Left lung (tissue), 4 donors: ENCODE measurements at regions not wholly inside any gene's neighbourhood (a gene's known extent, or its start where the extent isn't known, plus 50 kb on each side); places are given as distances from the start of the nearest gene placed in this dataset.
A peak's percentile ranks its signal among the peaks of the same experiment; 100 is the strongest.
"Not testable (repeated sequence)": the region's sequence is repeated elsewhere in the genome, so short reads cannot be mapped to it uniquely, and the experiment has no call there.

Experiments
- ATAC-seq: fragments of 200-7000 bp; cut with Tn5 transposase; one replicate; pipeline ENCODE4 v1.9.1; 2020; ENCODE audit warnings: moderate library complexity
- DNase-seq, 4 donors: peaks; one replicate each; pipeline ENCODE4 v3.0.0-alpha.2; 2013 to 2020
- H3K27ac ChIP-seq, 2 donors: fragments of 200-600 bp; sonication (generic) in 1 of 2; one replicate each; pipeline versions ENCODE4 v1.5.0 to v1.8.0; 2020 to 2021
- H3K27me3 ChIP-seq, 2 donors: fragments of 200-600 bp; sonication (generic) in 1 of 2; one replicate each; pipeline versions ENCODE4 v1.5.0 to v1.8.0; 2020 to 2021
- H3K36me3 ChIP-seq, 2 donors: fragments of 200-600 bp; sonication (generic) in 1 of 2; one replicate each; pipeline versions ENCODE4 v1.5.0 to v1.8.0; 2020 to 2021
- H3K4me1 ChIP-seq, 2 donors: fragments of 200-600 bp; one replicate each; pipeline ENCODE4 v1.8.0; 2021
- H3K4me3 ChIP-seq, 2 donors: fragments of 200-600 bp; sonication (generic) in 1 of 2; one replicate each; pipeline versions ENCODE4 v1.5.0 to v1.8.0; 2020 to 2021; ENCODE audit warnings: mild to moderate bottlenecking in 1 of 2
- H3K9me3 ChIP-seq, 2 donors: fragments of 200-600 bp; sonication (generic) in 1 of 2; one replicate each; pipeline versions ENCODE4 v1.5.0 to v1.8.0; 2020 to 2021
- CTCF ChIP-seq, 2 donors: fragments of 200-600 bp; sonication (generic) in 1 of 2; IDR thresholded peaks; one replicate each; pipeline versions ENCODE4 v1.5.0 to v1.8.0; 2021; ENCODE audit warnings: antibody characterized with exemption in 2 of 2
- intact Hi-C, 2 donors: fragments of 100-400 bp; cut with DNase I; formaldehyde crosslinking; loops; one replicate each; pipeline versions ENCODE4 v1.11.2 to v1.14.2; 2022
- donor health status: DM: no; HTN: yes; CAD: no.
- donor health status: DM: no; HTN: no; CAD: no.

GRCh38 chr22:25449781-25450317 lies 114.6 kb upstream of the GRK3 start:
- peaks cover 0 to 24% of the 10 kb centered on the region in 2 donors for H3K36me3 ChIP-seq
- H3K27ac ChIP-seq: no peak overlapping the region
- intact Hi-C loops: no loop called here
- no peaks in the 10 kb centered on the region for H3K27me3 ChIP-seq
- no peak for DNase-seq
- H3K4me3 ChIP-seq: peak overlapping the region in 1 of 2 donors; percentile 64
- ATAC-seq: no peak
- H3K4me1 ChIP-seq: peaks cover 7 to 46% of the 10 kb centered on the region in 2 donors
- no peak for TF ChIP-seq CTCF (IDR thresholded peaks at IDR 0.05)
- no peaks in the 10 kb centered on the region for H3K9me3 ChIP-seq

- H3K36me3 ChIP-seq: peaks cover 0 to 36% of the 10 kb centered on the region in 2 donors
- peaks cover 7 to 46% of the 10 kb centered on the region in 2 donors for H3K4me1 ChIP-seq
- TF ChIP-seq CTCF (IDR thresholded peaks at IDR 0.05): no peak
- H3K9me3 ChIP-seq: no peaks in the 10 kb centered on the region
- DNase-seq (no peak), ATAC-seq (no peak)
- no peak overlapping the region for H3K4me3 ChIP-seq
- H3K27me3 ChIP-seq: no peaks in the 10 kb centered on the region
- intact Hi-C loops: no loop called here
- no peak overlapping the region for H3K27ac ChIP-seq
Measured at GRCh38 chr22:25451480-25452114, 112.9 kb upstream of the GRK3 start.

- H3K4me1 ChIP-seq: peaks cover 7 to 46% of the 10 kb centered on the region in 2 donors
- H3K4me3 ChIP-seq: no peak overlapping the region
- intact Hi-C loops: no loop called here
- no peaks in the 10 kb centered on the region for H3K9me3 ChIP-seq
- no peak for ATAC-seq
- H3K27ac ChIP-seq: no peak overlapping the region
- H3K36me3 ChIP-seq: peaks cover 0 to 41% of the 10 kb centered on the region in 2 donors
- H3K27me3 ChIP-seq: no peaks in the 10 kb centered on the region
- no peak for TF ChIP-seq CTCF (IDR thresholded peaks at IDR 0.05)
- no peak for DNase-seq
Measured at GRCh38 chr22:25452116-25452700, 112.3 kb upstream of the GRK3 start.

GRCh38 chr22:25453058-25453457 lies 111.4 kb upstream of the GRK3 start:
- Histone ChIP-seq H3K36me3 (peaks cover 0 to 49% of the 10 kb centered on the region in 2 donors), H3K27me3 (no peaks in the 10 kb centered on the region), H3K4me1 (peaks cover 7 to 44% of the 10 kb centered on the region in 2 donors), H3K4me3 (no peak overlapping the region), H3K27ac (no peak overlapping the region), H3K9me3 (no peaks in the 10 kb centered on the region)
- intact Hi-C loops: no loop called here
- no peak for ATAC-seq
- TF ChIP-seq CTCF (IDR thresholded peaks at IDR 0.05): no peak
- no peak for DNase-seq

GRCh38 chr22:25453557-25453956 lies 110.9 kb upstream of the GRK3 start:
- Histone ChIP-seq H3K4me3 (no peak overlapping the region), H3K4me1 (peaks cover 7 to 42% of the 10 kb centered on the region in 2 donors)
- intact Hi-C loops: no loop called here

GRCh38 chr22:25456300-25457043 lies 108.0 kb upstream of the GRK3 start:
- H3K9me3 ChIP-seq, DNase-seq, H3K4me3 ChIP-seq, ATAC-seq, H3K27me3 ChIP-seq, H3K27ac ChIP-seq, intact Hi-C loops: not testable (repeated sequence)
- H3K36me3 ChIP-seq: peaks cover 0 to 79% of the 10 kb centered on the region in 2 donors
- peaks cover 0 to 14% of the 10 kb centered on the region in 2 donors for H3K4me1 ChIP-seq

More at GRCh38 chr22:25453557-25453956, 110.9 kb upstream of the GRK3 start:
- Histone ChIP-seq H3K27me3 (no peaks in the 10 kb centered on the region), H3K9me3 (no peaks in the 10 kb centered on the region), H3K27ac (no peak overlapping the region), H3K36me3 (peaks cover 0 to 54% of the 10 kb centered on the region in 2 donors)
- TF ChIP-seq CTCF (IDR thresholded peaks at IDR 0.05): no peak
- ATAC-seq (no peak), DNase-seq (no peak)

GRCh38 chr22:25458631-25459030 lies 105.8 kb upstream of the GRK3 start:
- H3K27me3 ChIP-seq, H3K4me3 ChIP-seq, ATAC-seq, H3K27ac ChIP-seq, DNase-seq, intact Hi-C loops, H3K4me1 ChIP-seq, H3K9me3 ChIP-seq: not testable (repeated sequence)
- H3K36me3 ChIP-seq: peaks cover 0 to 83% of the 10 kb centered on the region in 2 donors
